Fibroblast of lung (primary cell): ENCODE measurements at regions not wholly inside any gene's neighbourhood (a gene's known extent, or its start where the extent isn't known, plus 50 kb on each side); places are given as distances from the start of the nearest gene placed in this dataset.

Experiments
- EZH2 ChIP-seq: IDR thresholded peaks from 2 replicates; pipeline ENCODE4 v1.5.1; 2012; ENCODE audit warnings: low read length, control low read depth, mild to moderate bottlenecking; ENCODE audit errors: missing control alignments
- TF ChIP-seq, protein P1 (sequence below), 2 donors: IDR thresholded peaks in 1 of 2; conservative IDR thresholded peaks in 1 of 2; 1 replicate in 1 of 2; 2 replicates in 1 of 2; pipeline ENCODE4 v1.5.1; 2011 to 2012; ENCODE audit warnings: low read length in 2 of 2, control low read depth in 1 of 2, inconsistent platforms in 1 of 2, low read depth in 1 of 2, mild to moderate bottlenecking in 1 of 2

DNA sequence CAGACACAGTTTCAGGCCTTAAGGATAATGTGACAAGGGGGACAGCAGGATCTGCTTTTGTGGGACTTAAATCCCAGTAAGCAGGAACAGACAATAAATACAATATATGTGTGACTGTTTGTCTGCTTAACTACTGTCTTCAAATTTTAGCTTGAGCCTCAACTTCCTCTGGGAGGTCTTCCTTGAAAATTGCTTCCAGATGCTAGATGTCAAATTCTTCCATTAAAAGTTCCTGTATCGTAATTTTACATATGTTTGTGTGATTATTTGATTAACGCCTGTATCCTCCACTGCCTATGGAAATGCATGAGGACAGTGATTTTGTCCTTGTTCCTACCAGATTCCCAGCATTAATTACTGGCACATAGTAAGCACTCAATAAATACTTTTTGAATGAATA lies 385.5 kb downstream of the NDFIP2 start:
- TF ChIP-seq, protein P1, sequence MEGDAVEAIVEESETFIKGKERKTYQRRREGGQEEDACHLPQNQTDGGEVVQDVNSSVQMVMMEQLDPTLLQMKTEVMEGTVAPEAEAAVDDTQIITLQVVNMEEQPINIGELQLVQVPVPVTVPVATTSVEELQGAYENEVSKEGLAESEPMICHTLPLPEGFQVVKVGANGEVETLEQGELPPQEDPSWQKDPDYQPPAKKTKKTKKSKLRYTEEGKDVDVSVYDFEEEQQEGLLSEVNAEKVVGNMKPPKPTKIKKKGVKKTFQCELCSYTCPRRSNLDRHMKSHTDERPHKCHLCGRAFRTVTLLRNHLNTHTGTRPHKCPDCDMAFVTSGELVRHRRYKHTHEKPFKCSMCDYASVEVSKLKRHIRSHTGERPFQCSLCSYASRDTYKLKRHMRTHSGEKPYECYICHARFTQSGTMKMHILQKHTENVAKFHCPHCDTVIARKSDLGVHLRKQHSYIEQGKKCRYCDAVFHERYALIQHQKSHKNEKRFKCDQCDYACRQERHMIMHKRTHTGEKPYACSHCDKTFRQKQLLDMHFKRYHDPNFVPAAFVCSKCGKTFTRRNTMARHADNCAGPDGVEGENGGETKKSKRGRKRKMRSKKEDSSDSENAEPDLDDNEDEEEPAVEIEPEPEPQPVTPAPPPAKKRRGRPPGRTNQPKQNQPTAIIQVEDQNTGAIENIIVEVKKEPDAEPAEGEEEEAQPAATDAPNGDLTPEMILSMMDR (conservative IDR thresholded peaks at IDR 0.05 in 1 of 2, IDR thresholded peaks at IDR 0.05 in 1 of 2; ENCODE audit: low read depth in 1 of 2, low read length in 2 of 2), result no peak
- no peak for TF ChIP-seq EZH2
